ENCODE measurements at regions not wholly inside any gene's neighbourhood (a gene's known extent, or its start where the extent isn't known, plus 50 kb on each side); places are given as distances from the start of the nearest gene placed in this dataset.

- Histone ChIP-seq H3K9ac (ENCODE audit: low read depth, low read length, poor library complexity) (no peak overlapping the region), H3K23ac (ENCODE audit: low read depth, low read length, poor library complexity) (no peak overlapping the region), H2BK15ac (ENCODE audit: low read length) (no peak overlapping the region), H4K91ac (ENCODE audit: low read depth, low read length, poor library complexity) (no peak overlapping the region), H3K9me3 (replicated peaks in 1 of 2; ENCODE audit: control insufficient read depth in 2 of 2, insufficient read depth in 1 of 2, low read depth in 1 of 2, low read length in 2 of 2) (no peaks in the 10 kb centered on the region), H3K27ac (replicated peaks; ENCODE audit: low read length) (no peak overlapping the region), H3K14ac (ENCODE audit: low read length) (no peak overlapping the region), H3K4me2 (ENCODE audit: insufficient read depth, low read length, poor library complexity, severe bottlenecking) (no peak overlapping the region), H4K8ac (ENCODE audit: low read depth, low read length) (no peak overlapping the region), H3K18ac (ENCODE audit: low read length) (no peak overlapping the region), H2AFZ (ENCODE audit: low read length) (no peak overlapping the region), H2BK120ac (ENCODE audit: low read depth, low read length) (no peak overlapping the region), H2BK5ac (ENCODE audit: low read length) (no peak overlapping the region), H2BK12ac (ENCODE audit: low read length) (no peak overlapping the region), H3K27me3 (ENCODE audit: control insufficient read depth in 3 of 3, insufficient read depth in 3 of 3, low read depth in 1 of 3, low read length in 3 of 3) (peaks cover 0 to 7% (median 0%) of the 10 kb centered on the region in 3 experiments), H3K4me3 (ENCODE audit: low read length in 2 of 2) (no peak overlapping the region), H2AK5ac (ENCODE audit: low read depth, low read length) (no peak overlapping the region), H3K4ac (ENCODE audit: low read length) (no peak overlapping the region), H3K79me1 (ENCODE audit: low read depth, low read length) (no peaks in the 10 kb centered on the region), H3K4me1 (ENCODE audit: control insufficient read depth in 2 of 2, insufficient read depth in 1 of 2, low read depth in 1 of 2, low read length in 2 of 2) (no peaks in the 10 kb centered on the region), H3K36me3 (replicated peaks in 1 of 2; ENCODE audit: control insufficient read depth in 2 of 2, insufficient read depth in 2 of 2, low read length in 2 of 2) (no peaks in the 10 kb centered on the region)
- WGBS, 2 donors (ENCODE audit: extremely low coverage in 2 of 2, insufficient read length in 2 of 2, insufficient replicate concordance in 1 of 2): no CpG with 5 or more reads among the region's 1 CpG
- no peak for DNase-seq (ENCODE audit: low spot score)
Observed at GRCh38 chr17:68710976-68711375, 109.8 kb upstream of the FAM20A start.

DNA sequence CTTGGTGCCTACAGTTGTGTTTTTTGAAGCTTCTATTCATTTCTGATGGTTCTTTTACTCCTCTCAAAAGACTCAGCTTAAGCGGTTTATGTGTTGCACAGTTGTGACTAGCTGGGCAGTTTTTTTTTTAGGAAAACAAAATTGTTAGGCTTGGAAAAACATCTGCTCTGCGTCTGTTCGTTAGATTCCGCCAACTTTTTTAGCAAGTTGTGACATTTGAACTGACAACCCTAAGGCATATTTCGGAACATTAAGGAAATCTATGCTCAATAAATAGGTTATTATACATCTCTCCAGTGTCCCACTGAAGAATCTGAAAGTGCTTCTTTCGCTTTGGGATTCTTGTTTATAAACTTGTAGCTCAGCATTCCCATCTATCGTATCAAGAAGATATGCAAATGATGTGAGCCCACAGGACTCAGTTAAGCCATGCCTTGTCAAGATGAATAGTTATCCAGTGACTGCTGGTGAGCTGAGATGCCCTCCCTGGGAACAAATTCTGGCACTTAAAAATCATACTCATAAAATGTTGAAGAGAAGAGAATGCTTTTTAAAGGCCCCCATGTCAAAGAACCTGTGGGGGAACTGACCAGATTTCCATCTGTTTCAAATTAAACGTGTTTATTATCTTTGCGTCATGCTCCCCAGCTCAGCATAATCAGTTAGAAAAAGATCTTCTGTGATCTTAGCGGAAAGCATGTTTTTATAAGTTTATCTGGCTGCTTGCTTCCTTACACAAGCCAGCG, 109.0 kb upstream of the FAM20A start:
- no CpG with 5 or more reads among the region's 11 CpGs for WGBS, 2 donors (ENCODE audit: extremely low coverage in 2 of 2, insufficient read length in 2 of 2, insufficient replicate concordance in 1 of 2)
- DNase-seq (ENCODE audit: low spot score): no peak

GRCh38 chr17:68709461-68709860, 108.3 kb upstream of the FAM20A start:
- no peaks in the 10 kb centered on the region for H3K79me1 ChIP-seq (ENCODE audit: low read depth, low read length)
- no peaks in the 10 kb centered on the region for H3K4me1 ChIP-seq (ENCODE audit: control insufficient read depth in 2 of 2, insufficient read depth in 1 of 2, low read depth in 1 of 2, low read length in 2 of 2)
- H2BK12ac ChIP-seq (ENCODE audit: low read length): no peak overlapping the region
- no peaks in the 10 kb centered on the region for H3K9me3 ChIP-seq (replicated peaks in 1 of 2; ENCODE audit: control insufficient read depth in 2 of 2, insufficient read depth in 1 of 2, low read depth in 1 of 2, low read length in 2 of 2)
- no peak overlapping the region for H4K8ac ChIP-seq (ENCODE audit: low read depth, low read length)
- H2BK5ac ChIP-seq (ENCODE audit: low read length): no peak overlapping the region
- H4K91ac ChIP-seq (ENCODE audit: low read depth, low read length, poor library complexity): no peak overlapping the region
- H3K36me3 ChIP-seq (replicated peaks in 1 of 2; ENCODE audit: control insufficient read depth in 2 of 2, insufficient read depth in 2 of 2, low read length in 2 of 2): no peaks in the 10 kb centered on the region
- no peak overlapping the region for H3K4me2 ChIP-seq (ENCODE audit: insufficient read depth, low read length, poor library complexity, severe bottlenecking)
- no peak overlapping the region for H3K9ac ChIP-seq (ENCODE audit: low read depth, low read length, poor library complexity)
- no peak overlapping the region for H3K27ac ChIP-seq (replicated peaks; ENCODE audit: low read length)
- H3K4ac ChIP-seq (ENCODE audit: low read length): no peak overlapping the region
- H3K14ac ChIP-seq (ENCODE audit: low read length): no peak overlapping the region
- H2AFZ ChIP-seq (ENCODE audit: low read length): no peak overlapping the region
- H3K27me3 ChIP-seq (ENCODE audit: control insufficient read depth in 3 of 3, insufficient read depth in 3 of 3, low read depth in 1 of 3, low read length in 3 of 3): peaks cover 0 to 12% (median 0%) of the 10 kb centered on the region in 3 experiments
- H3K18ac ChIP-seq (ENCODE audit: low read length): no peak overlapping the region
- no CpG with 5 or more reads among the region's 6 CpGs for WGBS, 2 donors (ENCODE audit: extremely low coverage in 2 of 2, insufficient read length in 2 of 2, insufficient replicate concordance in 1 of 2)
- no peak overlapping the region for H2BK120ac ChIP-seq (ENCODE audit: low read depth, low read length)
- DNase-seq (ENCODE audit: low spot score): no peak
- no peak overlapping the region for H3K23ac ChIP-seq (ENCODE audit: low read depth, low read length, poor library complexity)
- H2AK5ac ChIP-seq (ENCODE audit: low read depth, low read length): no peak overlapping the region
- H3K4me3 ChIP-seq (ENCODE audit: low read length in 2 of 2): no peak overlapping the region
- H2BK15ac ChIP-seq (ENCODE audit: low read length): no peak overlapping the region

More for the DNA sequence above, 109.0 kb upstream of the FAM20A start:
- Histone ChIP-seq H4K91ac (ENCODE audit: low read depth, low read length, poor library complexity) (no peak overlapping the region), H3K79me1 (ENCODE audit: low read depth, low read length) (no peaks in the 10 kb centered on the region), H3K9me3 (replicated peaks in 1 of 2; ENCODE audit: control insufficient read depth in 2 of 2, insufficient read depth in 1 of 2, low read depth in 1 of 2, low read length in 2 of 2) (no peaks in the 10 kb centered on the region), H3K4me1 (ENCODE audit: control insufficient read depth in 2 of 2, insufficient read depth in 1 of 2, low read depth in 1 of 2, low read length in 2 of 2) (no peaks in the 10 kb centered on the region), H3K4ac (ENCODE audit: low read length) (no peak overlapping the region), H3K27me3 (ENCODE audit: control insufficient read depth in 3 of 3, insufficient read depth in 3 of 3, low read depth in 1 of 3, low read length in 3 of 3) (peaks cover 0 to 12% (median 0%) of the 10 kb centered on the region in 3 experiments), H2BK120ac (ENCODE audit: low read depth, low read length) (no peak overlapping the region), H3K27ac (replicated peaks; ENCODE audit: low read length) (no peak overlapping the region), H3K14ac (ENCODE audit: low read length) (no peak overlapping the region), H2AFZ (ENCODE audit: low read length) (no peak overlapping the region), H3K36me3 (replicated peaks in 1 of 2; ENCODE audit: control insufficient read depth in 2 of 2, insufficient read depth in 2 of 2, low read length in 2 of 2) (no peaks in the 10 kb centered on the region), H2BK15ac (ENCODE audit: low read length) (no peak overlapping the region), H2BK5ac (ENCODE audit: low read length) (no peak overlapping the region), H3K4me2 (ENCODE audit: insufficient read depth, low read length, poor library complexity, severe bottlenecking) (no peak overlapping the region), H3K9ac (ENCODE audit: low read depth, low read length, poor library complexity) (no peak overlapping the region), H3K4me3 (ENCODE audit: low read length in 2 of 2) (no peak overlapping the region), H3K23ac (ENCODE audit: low read depth, low read length, poor library complexity) (no peak overlapping the region), H3K18ac (ENCODE audit: low read length) (no peak overlapping the region), H4K8ac (ENCODE audit: low read depth, low read length) (no peak overlapping the region), H2AK5ac (ENCODE audit: low read depth, low read length) (no peak overlapping the region), H2BK12ac (ENCODE audit: low read length) (no peak overlapping the region)

DNA sequence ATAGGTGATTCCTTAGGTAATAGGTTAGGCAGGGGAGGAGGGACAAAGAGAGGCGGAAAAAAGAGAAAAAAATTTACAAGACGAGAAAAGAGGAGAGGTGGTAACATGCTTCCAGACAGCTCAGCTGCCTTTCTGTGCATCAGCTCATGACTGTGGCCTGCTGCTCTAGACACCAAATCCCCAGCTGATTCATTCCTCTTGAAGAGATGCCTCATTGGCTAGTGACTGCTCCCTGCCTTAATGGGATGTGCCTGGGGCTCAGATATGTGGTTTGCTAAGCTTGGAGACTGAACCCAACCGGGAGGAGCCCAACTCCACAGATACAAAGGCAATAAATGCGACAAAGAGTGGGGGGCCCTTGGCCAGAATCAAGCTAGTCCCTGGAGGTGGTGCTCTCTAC, 105.9 kb upstream of the FAM20A start:
- no CpG with 5 or more reads among the region's 4 CpGs for WGBS, 2 donors (ENCODE audit: extremely low coverage in 2 of 2, insufficient read length in 2 of 2, insufficient replicate concordance in 1 of 2)
- no peak overlapping the region for H3K4me3 ChIP-seq (ENCODE audit: low read length in 2 of 2)

More for the DNA sequence above, 105.9 kb upstream of the FAM20A start:
- Histone ChIP-seq H3K79me1 (ENCODE audit: low read depth, low read length) (no peaks in the 10 kb centered on the region), H3K4ac (ENCODE audit: low read length) (no peak overlapping the region), H3K36me3 (replicated peaks in 1 of 2; ENCODE audit: control insufficient read depth in 2 of 2, insufficient read depth in 2 of 2, low read length in 2 of 2) (no peaks in the 10 kb centered on the region), H3K14ac (ENCODE audit: low read length) (no peak overlapping the region), H2AFZ (ENCODE audit: low read length) (no peak overlapping the region), H3K27me3 (ENCODE audit: control insufficient read depth in 3 of 3, insufficient read depth in 3 of 3, low read depth in 1 of 3, low read length in 3 of 3) (peaks cover 0 to 12% (median 0%) of the 10 kb centered on the region in 3 experiments), H2BK12ac (ENCODE audit: low read length) (no peak overlapping the region), H2AK5ac (ENCODE audit: low read depth, low read length) (no peak overlapping the region), H3K9me3 (replicated peaks in 1 of 2; ENCODE audit: control insufficient read depth in 2 of 2, insufficient read depth in 1 of 2, low read depth in 1 of 2, low read length in 2 of 2) (no peaks in the 10 kb centered on the region), H3K18ac (ENCODE audit: low read length) (no peak overlapping the region), H2BK15ac (ENCODE audit: low read length) (no peak overlapping the region), H2BK5ac (ENCODE audit: low read length) (no peak overlapping the region), H3K9ac (ENCODE audit: low read depth, low read length, poor library complexity) (no peak overlapping the region), H3K23ac (ENCODE audit: low read depth, low read length, poor library complexity) (no peak overlapping the region), H2BK120ac (ENCODE audit: low read depth, low read length) (no peak overlapping the region), H4K91ac (ENCODE audit: low read depth, low read length, poor library complexity) (no peak overlapping the region), H4K8ac (ENCODE audit: low read depth, low read length) (no peak overlapping the region), H3K4me2 (ENCODE audit: insufficient read depth, low read length, poor library complexity, severe bottlenecking) (no peak overlapping the region), H3K27ac (replicated peaks; ENCODE audit: low read length) (no peak overlapping the region), H3K4me1 (ENCODE audit: control insufficient read depth in 2 of 2, insufficient read depth in 1 of 2, low read depth in 1 of 2, low read length in 2 of 2) (no peaks in the 10 kb centered on the region)
- no peak for DNase-seq (ENCODE audit: low spot score)
